NCI-H2081 (cell line): ENCODE measurements at regions not wholly inside any gene's neighbourhood (a gene's known extent, or its start where the extent isn't known, plus 50 kb on each side); places are given as distances from the start of the nearest gene placed in this dataset.

Experiments used
- DNase-seq, 2 experiments: peaks; one replicate each; lab custom pipeline; 2025; lab: John Stamatoyannopoulos, UW

DNA sequence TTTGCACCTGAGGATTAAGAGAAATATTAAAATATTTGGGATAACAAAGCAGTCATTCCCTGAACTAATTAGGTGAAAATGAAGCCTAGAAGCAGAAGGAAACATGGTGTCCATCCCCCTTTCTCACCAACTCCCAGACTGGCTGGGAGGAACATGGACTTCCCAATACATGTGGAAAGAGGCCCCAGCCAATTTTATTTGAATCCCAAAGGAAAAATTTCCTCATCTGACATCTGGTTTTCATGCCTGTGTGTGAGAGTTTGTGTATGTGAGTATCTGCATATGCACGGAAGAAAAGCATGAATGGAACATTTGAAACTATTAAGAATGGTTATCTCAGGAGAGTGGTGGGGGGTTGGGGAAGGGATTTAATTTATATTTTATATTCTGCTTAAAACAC is 84.3 kb downstream of the COPS8 start:
- DNase-seq = no peak

DNA sequence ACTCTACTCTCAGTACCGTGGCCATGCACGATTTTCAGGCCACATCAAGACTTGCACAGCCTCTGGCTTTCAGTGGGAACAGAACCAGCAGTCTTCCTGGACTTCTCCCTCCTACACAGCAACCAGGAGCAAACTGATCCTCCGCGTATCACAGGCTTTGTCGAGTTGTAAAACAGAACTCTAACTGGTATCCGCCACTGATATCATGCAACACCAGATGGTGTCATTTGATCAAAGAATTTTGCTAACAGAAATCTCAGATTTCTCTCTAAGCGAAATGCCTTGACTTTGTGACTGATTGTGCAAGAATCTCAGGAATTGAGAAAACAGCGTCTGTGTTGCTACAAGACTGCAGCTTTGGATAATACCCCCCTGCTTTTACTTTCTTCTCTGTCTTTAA is 85.7 kb downstream of the COPS8 start:
- DNase-seq = no peak

GRCh38 chr2:237171881-237172280 is 86.2 kb downstream of the COPS8 start:
- DNase-seq = no peak

- DNase-seq = no peak
These were observed 91.4 kb downstream of the COPS8 start for GRCh38 chr2:237177052-237177451.

DNA sequence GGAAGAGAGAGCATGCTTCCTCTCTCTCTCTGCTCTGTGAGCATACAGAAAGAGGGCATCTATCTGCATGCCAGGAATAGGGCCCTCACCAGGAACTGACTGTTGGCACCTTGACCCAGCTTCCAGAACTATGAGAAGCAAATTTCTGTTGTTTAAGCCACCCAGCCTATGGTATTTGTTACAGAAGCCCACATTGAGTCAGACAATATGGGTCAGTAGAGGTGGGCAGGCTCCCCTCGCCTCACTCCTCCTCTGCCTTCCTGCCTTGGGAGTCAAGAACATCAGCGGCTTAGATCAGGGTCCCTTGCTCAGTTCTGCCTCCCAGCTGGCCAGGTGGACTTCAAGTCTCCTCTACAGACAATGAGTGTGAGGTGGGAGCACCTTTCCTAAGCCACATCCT is 92.3 kb downstream of the COPS8 start:
- DNase-seq = no peak

GRCh38 chr2:237178396-237178795 is 92.7 kb downstream of the COPS8 start:
- DNase-seq = no peak

- no peak for DNase-seq
These were observed 93.5 kb downstream of the COPS8 start for GRCh38 chr2:237179161-237179560.

GRCh38 chr2:237180187-237180586 is 94.5 kb downstream of the COPS8 start:
- no peak for DNase-seq

- DNase-seq = no peak
These were observed 95.3 kb downstream of the COPS8 start for GRCh38 chr2:237180987-237181386.

GRCh38 chr2:237181844-237182243 is 96.2 kb downstream of the COPS8 start:
- DNase-seq = no peak

DNA sequence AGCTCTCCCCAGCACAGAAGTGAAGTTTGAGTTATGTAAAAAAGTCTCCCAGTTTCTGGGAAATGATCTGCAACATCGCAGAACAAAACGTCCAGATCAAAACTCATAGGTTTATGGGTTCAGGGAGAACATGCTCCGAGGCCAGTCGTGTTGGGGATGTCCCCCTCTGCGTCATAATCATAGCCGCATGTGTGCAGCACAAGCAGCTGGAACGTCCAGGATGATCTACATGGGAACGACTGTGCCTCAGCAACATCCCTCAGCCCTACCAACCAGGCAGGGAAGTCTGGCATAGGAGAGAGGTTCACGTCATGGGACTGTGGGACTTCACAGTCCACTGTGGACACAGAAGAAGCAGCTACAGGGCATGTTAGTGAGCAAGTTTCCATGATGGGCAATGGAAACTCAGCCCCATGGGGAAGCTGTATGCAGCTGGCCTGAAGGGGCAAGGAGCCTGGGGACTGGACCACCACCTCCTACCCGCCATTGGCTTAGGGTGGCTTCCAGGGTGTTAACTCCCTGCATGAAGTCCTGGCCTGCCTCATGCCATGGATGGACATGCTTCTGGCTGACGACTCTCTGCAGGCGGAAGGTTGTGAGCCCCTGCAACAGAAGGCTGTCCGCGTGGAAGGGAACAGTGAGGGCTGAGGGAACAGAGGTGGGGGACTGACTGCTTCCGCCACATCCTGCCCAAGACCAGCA is 96.9 kb downstream of the COPS8 start:
- no peak for DNase-seq

DNA sequence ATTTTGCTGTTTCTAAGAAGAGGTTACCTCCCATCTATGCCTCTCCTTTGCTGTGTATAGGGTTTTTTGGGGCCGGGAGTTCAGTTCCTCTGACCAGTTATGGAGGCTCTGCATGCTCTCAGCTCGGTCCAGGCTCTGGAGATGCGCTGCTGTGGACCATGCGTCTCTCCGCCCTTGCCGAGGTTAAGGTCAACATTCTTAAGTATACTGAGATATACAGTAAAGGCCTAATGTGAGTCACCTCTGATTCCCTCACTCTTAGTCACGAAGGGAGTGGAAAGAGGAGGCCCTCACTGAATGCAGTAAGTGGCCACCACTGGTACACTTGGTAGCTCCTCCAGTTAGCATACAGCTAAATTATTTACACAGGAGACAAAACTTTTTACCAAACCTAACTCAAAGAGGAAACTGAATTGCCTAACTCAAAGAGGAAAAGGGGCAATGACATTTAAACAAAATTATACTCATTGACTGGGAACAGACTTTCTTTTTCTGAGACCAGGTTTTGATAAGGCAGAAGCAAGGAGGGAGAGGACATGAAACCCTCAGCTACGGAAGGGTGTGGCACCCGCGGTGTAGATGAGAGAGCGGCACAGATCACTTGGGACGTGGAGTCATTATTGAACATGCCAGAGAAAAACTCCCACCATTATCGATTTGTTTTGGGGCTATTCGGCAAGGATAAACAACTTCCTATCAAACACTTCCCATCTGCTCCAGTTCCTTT is 98.7 kb downstream of the COPS8 start:
- no peak for DNase-seq

DNA sequence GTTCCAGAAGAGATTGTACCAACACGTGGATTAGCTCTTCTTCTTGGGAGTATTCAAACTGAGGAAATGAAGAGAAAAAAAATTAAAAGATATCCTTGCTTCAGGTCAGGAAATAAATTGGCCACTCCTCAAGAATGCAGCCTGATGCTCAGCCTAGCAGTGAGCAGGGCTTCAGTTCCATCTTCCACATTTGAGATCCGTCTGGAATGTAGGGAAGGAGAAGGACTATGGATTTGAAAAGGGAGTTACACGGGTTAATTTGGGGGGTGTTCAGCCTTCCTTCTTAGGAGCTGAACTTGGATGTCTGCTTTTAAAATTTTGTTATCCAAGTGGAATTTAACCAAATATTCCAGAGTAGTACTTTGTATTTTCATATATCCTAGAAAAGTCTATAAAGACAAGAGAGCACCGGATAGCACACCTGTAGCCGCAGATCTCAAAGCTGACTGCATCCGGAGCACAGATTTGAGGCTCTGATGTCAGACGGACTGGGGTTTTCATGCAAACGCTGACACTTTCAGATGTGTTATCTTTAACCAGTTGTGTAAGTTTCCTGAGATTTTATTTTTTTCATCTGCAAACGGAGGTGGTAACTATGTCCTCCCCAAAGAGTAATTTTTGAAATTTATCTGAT is 99.3 kb downstream of the COPS8 start:
- DNase-seq = no peak

GRCh38 chr2:237185553-237185925 is 99.8 kb downstream of the COPS8 start:
- DNase-seq = no peak

DNA sequence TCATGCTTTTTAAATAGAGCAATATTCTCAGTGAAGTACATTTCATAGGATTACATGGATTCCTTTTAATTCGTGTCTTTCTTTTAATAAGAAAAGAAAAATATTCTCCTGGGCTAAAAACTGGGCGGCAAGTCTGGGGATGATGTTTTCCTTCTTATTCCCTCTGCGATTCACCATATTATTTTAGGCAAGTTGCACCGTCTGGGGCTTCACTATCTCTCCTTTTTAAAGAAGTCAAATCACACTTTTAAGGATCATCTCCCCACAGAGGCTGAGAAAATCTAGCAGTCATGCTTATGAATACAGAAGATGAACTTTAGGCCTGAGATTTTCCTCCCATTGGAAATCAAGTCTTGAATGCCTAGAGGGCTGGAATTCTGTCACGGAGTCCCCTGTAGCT is 104.1 kb downstream of the COPS8 start:
- no peak for DNase-seq

DNA sequence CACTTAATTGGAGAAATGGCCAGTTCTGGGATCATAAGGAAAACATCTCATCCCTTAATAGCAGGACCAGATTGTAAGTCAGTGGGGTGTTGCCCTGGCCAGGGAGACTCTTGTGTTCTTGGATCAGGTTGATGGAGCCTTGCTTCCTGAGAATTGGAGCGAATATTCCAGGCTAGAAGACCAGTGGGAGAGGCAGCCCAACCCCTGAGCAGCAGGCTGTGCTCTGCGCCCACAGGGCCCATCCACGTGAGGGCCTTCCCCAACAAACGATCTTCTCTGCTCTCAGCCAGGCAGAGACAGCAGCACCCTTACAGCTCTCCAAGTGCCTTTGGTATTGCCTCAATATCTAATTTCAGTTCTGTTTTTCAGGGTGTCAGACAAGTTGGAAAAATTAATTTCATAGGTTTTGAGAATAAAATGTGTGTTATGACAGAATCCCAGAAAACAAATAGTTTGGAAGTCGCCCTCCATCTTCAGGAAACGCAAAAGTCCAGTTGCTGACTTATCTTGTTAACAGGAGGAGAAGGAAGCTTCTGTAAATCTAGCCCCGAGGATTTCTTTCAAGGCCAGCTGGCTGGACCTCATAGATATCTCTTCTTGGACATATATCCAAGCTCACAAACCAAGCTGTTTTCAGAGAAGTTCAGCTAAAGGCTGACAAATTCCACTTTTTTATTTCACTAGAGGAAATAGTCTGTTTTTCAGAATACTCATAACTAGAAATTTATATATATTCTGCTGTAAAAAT is 105.5 kb downstream of the COPS8 start:
- DNase-seq = no peak

GRCh38 chr2:237191714-237192081 is 106.0 kb downstream of the COPS8 start:
- DNase-seq = no peak

DNA sequence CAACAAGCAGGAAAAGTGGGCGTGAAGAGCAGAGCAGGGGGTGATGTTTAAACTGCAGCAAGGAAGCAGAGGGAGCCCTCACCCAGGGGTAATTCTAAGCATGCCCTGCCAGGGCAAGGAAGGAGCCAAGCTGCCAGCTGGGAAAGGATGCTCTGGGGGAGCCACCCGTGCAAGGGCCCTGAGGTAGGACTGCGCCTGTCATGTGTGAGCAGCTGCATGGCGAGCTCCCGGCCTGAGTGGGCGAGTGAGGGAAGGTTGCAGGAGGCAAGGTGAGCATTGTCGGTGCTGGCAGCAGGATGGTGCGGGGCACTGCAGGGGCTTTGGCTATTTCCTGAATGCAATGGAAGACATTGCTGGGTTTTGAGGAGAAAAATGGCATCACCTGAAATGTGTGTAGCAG is 107.2 kb downstream of the COPS8 start:
- no peak for DNase-seq

DNA sequence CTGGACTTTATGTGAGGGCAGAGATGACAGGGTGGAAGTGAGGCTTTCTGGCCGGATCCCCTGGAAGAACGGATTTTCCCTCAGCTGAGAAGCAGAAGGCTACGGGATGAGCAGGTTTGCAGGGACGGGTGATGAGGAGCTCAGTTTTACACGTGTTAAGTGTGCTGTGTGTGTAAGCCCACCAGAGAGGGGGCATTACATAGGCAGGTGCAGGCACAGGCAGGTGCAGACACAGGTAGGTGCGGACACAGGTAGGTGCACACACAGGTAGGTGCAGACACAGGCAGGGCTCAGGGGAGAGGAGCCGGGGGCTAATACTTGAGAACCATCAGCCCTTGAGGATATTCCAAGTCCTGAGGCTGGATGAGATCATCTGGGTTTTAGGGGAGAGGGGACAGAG is 107.7 kb downstream of the COPS8 start:
- no peak for DNase-seq

GRCh38 chr2:237194081-237194480 is 108.4 kb downstream of the COPS8 start:
- no peak for DNase-seq

- DNase-seq = no peak
These were observed 109.2 kb downstream of the COPS8 start for GRCh38 chr2:237194906-237195305.

GRCh38 chr2:237195396-237196120 is 109.9 kb downstream of the COPS8 start:
- DNase-seq = no peak
